GM20000 (cell line): ENCODE measurements at regions not wholly inside any gene's neighbourhood (a gene's known extent, or its start where the extent isn't known, plus 50 kb on each side); places are given as distances from the start of the nearest gene placed in this dataset.

Experiments used
- DNase-seq: peaks from one replicate; pipeline ENCODE4 v3.0.0; 2012; ENCODE audit warnings: low spot score
- TF ChIP-seq, protein P1 (sequence below): IDR thresholded peaks from 2 replicates; pipeline ENCODE4 v1.5.1; 2012; ENCODE audit warnings: mild to moderate bottlenecking, control low read depth; ENCODE audit errors: extremely low read depth, missing control alignments

DNA sequence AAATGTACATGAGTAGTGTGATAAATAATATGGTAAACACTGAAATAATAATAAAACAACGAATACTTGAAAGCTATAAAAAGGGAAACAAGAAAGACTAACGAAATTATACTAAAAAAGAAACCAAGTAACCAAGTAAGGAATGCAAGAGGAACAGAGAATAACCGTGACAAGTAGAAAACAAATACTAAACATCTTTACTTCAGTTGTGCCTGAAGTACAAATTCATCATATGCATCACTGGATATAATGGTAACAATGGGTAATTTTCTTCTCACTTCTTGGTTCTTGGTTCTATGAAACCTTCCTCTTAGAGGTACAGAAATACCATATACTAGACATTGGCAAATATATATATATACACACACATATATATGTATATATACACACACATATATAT, 1093.6 kb upstream of the B3GALT2 start:
- peak; percentile 5 for DNase-seq
- TF ChIP-seq, protein P1, sequence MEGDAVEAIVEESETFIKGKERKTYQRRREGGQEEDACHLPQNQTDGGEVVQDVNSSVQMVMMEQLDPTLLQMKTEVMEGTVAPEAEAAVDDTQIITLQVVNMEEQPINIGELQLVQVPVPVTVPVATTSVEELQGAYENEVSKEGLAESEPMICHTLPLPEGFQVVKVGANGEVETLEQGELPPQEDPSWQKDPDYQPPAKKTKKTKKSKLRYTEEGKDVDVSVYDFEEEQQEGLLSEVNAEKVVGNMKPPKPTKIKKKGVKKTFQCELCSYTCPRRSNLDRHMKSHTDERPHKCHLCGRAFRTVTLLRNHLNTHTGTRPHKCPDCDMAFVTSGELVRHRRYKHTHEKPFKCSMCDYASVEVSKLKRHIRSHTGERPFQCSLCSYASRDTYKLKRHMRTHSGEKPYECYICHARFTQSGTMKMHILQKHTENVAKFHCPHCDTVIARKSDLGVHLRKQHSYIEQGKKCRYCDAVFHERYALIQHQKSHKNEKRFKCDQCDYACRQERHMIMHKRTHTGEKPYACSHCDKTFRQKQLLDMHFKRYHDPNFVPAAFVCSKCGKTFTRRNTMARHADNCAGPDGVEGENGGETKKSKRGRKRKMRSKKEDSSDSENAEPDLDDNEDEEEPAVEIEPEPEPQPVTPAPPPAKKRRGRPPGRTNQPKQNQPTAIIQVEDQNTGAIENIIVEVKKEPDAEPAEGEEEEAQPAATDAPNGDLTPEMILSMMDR: no peak

DNA sequence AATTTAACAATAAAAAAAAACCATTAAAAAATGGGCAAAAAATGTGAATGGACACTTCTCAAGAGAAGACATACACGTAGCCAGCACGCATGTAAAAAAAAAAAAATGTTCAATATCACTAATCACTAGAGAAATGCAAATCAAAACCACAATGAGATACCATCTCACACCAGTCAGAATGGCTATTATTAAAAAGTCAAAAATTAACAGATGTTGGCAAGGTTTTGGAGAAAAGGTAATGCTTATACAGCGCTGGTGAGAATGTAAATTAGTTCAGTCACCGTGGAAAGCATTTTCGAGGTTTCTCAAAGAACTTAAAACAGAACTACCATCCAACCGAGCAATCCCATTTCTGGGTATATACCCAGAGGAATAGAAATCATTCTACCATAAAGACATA, 1091.5 kb upstream of the B3GALT2 start:
- TF ChIP-seq, protein P1: no peak

DNA sequence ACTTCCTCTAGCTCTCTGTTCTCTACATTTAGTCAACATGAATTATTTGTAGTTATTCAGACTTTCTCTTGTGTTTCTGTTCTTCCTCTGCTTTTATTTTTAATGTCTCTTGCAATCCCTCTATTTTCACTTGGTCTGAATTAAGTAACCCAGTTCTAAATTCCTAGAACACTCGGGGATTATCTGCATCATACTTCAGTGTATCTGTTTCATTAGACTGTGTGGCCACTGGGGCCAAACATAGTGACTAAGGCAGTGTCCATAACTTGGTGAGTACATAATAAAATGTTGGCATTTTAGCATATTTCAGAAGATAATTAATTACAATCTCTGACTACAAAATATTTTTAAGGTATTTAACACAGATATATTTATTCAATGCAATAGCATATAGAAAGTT, 1087.2 kb upstream of the B3GALT2 start:
- TF ChIP-seq, protein P1: no peak
- DNase-seq: no peak

More for the DNA sequence above, 1091.5 kb upstream of the B3GALT2 start:
- DNase-seq: no peak

DNA sequence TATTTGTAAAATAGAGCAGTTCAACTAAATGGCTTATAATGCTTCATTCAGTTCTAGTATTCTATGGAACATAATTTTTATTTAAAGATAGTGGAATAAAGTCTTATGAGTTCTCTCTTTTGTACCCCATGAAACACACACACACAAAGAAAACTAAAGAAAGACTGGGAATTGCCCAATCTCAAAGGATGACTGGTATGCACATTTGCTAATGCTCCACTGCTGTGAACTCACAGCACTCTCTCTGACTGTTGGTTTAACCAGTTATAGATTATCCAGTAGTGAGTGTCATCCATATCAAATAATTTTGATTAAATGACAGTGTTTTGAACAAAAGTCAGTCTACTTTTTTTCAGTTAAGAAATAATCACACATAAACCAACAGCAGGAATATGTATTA, 1082.4 kb upstream of the B3GALT2 start:
- TF ChIP-seq, protein P1: no peak
- no peak for DNase-seq

DNA sequence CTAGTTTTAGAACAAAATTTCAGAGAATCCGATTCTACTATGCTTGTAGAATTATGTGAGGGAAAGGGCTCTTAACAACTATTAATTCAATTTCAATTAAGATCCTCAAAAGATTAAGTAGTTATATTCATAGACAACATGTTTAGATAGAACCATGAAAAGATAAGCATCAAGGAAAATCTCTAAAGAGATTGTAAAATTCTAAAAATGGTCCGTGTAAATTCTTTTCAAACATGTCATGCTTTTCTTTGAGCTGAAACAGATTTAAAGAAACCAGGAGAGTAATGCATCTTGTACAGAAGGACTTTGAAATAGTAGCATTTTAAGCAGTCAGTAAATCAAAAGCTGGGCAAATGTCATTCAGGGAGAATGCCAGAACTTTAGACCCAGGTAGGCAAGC, 1080.6 kb upstream of the B3GALT2 start:
- DNase-seq: no peak
- TF ChIP-seq, protein P1: no peak

DNA sequence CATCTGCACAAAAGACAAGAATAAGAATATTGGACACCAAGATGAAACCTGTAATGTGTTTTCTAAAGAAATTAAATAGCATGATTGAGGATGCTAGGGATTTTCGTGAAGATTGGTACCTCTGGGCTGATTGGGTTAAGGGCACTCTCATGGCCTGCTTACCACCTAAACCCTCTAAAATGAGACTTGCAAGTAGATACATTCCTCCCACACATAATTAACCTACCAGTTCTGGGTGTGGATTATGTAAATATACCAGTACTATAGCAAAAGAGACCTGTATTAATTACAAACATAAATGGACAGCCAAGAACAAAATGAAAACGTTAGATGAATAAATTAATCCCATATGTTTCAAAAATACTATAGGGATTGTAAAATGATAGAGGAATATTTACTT, 1069.6 kb upstream of the B3GALT2 start:
- TF ChIP-seq, protein P1: no peak
- no peak for DNase-seq

DNA sequence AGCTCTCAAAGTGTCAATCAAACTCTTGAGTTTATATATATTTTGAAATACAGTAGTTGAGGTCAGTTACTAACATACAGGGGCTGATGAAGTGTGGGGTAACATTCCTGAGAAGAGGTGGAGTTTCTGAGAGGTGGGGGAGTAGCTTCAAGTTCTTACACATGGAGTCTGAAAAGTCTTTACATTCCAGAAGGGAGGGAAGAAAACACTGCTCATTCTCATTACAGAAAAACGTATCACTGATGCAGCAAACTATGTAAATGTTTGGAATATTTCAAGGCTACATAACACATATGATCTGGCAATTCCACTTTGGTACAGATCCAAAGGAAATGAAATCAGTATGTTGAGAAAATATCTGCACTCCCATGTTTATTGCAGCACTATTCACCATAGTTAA, 1065.8 kb upstream of the B3GALT2 start:
- DNase-seq: no peak
- TF ChIP-seq, protein P1: no peak

DNA sequence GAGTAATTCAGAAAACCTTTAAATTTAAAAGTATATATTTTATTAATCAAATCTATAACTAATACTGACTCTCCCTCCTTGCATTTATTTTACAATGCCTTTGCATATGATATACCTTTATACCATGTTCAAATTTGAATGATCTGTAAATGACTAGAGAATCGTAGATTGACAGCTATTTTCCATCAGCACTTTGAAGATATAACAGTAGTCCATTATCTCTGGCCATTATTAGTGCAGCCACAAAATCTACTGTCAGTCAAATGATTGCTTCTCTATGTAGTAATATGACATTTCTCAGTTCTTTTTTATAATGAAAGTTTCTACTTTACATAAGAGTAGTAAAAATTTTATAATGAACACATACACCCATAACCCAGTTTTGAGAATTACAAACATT, 1054.8 kb upstream of the B3GALT2 start:
- TF ChIP-seq, protein P1: no peak
- no peak for DNase-seq
